DMS79 (cell line): ENCODE measurements at regions not wholly inside any gene's neighbourhood (a gene's known extent, or its start where the extent isn't known, plus 50 kb on each side); places are given as distances from the start of the nearest gene placed in this dataset.
"Not testable (repeated sequence)": the region's sequence is repeated elsewhere in the genome, so short reads cannot be mapped to it uniquely, and the experiment has no call there.

Source experiments
- DNase-seq: peaks from one replicate; lab custom pipeline; 2025; lab: John Stamatoyannopoulos, UW

DNA sequence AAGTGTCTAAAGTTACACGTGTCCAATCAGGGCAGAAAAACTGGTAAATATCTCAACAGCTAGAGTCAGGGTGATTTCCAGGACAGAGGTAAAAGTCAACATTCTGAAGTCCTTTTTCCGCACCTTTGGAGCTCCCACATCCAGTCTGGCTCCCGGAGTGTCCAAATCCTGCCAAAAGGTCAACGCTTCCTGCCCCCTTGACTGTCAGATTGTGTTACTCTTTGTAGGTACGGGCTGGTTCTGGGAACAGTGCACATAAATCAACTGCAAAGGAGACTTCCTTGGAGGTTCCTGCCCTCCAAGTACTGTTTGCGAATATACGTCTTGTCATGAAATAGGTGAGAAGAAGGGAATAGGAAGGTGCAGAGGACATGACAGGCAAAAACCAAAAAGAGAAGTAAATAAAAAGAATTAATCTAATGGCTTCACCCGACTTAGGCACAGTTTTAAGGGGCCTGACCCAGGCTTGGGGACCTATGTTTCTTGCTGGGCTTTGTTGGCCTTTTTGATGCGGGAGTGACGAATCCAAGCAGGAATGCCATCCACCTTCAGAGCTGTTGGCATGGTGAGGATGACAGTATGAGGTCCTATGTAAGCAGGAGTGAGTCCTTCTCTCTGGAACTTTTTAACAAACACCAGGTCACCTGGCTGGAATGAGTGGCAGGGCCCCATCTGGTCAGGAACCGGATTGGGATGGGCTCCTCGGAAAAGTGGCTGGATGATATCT is 155.4 kb downstream of the TRIM27 start:
- DNase-seq: no peak

DNA sequence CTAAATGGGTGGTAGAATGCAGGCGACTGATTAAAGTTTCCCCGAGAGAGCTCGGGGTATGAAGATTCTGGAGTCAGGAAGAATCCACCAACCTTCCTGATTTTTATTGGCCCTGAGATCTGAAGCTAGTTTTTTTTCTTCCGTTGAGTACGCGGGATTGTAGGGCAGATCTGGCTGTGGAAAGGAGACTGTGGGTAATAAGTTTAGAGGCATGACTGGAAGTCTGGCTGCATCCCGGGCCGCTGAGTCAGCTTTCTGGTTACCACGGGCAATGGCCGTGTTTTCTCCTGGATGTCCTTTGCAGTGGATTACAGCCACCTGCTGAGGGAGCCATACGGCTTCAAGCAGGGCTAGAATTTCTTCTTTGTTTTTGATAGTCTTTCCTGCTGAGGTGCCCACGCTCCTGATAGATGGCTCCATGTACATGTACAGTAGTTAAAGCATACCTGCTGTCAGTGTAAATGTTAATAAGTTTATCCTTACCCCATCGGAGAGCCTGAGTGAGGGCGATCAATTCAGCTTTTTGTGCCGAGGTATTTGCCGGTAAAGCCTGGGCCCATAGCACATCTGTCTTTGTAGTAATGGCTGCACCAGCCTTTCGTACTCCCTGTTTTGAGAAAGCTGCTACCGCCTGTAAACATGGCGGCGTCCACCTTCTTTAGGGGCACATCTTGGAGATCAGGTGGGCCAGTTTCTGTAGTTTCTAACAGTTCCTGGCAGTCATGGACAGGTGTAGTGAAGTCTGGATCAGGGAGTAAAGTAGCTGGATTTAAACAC is 154.0 kb downstream of the TRIM27 start:
- no peak for DNase-seq

GRCh38 chr6:28770732-28771131 is 153.1 kb downstream of the TRIM27 start:
- no peak for DNase-seq

DNA sequence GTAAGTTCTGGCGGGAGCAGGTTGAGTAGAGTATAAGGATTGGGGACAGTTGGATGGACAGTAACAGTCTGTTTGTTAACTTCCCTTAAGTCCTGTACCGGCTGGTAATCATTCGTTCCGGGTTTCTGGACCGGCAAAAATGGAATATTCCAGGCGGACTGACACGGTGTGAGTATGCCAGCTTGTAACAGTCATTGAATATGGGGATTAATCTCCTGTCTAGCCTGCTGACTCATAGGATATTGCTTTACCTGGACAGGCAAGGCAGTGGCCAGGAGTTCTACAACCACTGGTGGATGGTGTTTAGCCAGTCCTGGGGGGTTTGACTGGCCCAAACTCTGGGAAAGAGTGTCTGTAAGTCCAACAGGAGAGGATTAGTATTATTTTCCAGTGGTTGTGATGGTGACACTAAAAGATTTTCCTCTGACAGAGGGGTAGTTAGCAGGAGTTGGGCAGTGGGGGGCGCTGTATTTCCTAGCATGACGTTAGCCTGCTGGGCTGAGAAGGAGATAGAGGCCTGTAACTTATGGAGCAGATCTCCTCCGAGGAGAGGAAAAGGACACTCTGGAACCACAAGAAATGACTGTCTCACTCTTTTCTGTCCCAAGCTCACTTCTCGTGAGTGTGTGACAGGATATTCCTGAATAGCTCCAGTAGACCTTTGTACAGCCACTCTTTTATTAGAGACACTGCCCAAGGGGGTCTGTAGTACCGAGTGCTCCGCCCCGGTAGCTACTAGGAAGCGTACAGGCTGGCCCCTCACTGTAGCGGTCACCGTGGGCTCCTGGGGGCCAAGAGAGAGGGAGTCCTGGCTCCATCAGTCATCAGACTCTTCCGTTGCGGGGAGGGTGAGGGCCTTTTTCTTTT is 152.2 kb downstream of the TRIM27 start:
- DNase-seq: no peak

GRCh38 chr6:28772480-28773381 is 151.1 kb downstream of the TRIM27 start:
- DNase-seq: no peak

GRCh38 chr6:28774292-28775051 is 149.3 kb downstream of the TRIM27 start:
- DNase-seq: no peak

DNA sequence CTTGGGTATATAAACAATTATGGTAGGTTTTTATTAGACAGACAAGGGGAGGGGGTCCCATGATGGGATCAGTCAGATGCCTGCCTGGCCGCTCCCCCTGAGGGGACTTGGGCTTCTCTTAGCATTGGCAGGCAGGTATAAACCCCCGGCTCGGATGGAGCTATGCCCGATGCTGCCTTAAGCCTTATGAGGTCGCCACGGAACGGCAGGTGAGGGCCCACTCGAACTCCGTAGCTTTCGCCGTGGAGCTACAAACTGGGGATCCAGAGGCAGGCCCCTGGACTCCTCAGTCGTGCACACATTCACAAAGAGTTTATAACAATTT is 148.8 kb downstream of the TRIM27 start:
- no peak for DNase-seq

DNA sequence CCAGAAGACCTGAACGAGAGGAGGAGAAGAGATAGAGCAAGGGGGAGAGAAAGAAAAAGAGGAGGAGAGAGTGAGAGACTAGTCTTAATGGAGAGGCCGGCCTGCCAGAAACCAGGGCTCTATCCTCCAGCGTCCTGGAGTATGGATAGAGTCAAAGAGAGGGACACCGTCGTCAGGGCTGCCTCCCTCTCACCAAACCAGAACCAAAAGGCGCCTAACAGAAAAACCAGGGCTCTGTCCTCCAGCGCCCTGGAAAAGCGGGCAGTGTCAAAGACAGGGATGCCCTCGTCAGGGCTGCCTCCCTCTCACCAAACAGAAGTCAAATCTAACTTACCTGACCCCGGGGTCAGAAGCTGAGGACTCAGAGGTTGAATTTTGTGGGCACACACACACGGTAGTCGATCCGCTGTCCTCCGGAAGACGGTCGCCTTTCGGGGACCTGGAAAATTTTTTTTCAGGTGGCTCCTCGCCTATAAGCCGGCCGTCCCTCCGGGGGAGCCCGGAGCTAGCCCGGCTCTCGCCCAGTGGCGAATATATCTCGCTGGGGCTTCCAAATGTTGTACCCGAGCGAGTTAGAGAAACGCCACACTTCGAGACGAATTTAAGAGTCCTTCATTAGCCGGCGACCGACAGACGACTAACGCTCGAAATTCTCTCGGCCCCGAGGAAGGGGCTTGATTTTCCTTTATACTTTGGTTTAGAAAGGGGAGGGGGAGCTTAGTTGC is 148.2 kb downstream of the TRIM27 start:
- DNase-seq: no peak

- DNase-seq: no peak
These were observed 147.3 kb downstream of the TRIM27 start for GRCh38 chr6:28776269-28777146.

- DNase-seq: no peak
These were observed 146.7 kb downstream of the TRIM27 start for GRCh38 chr6:28777147-28777461.

- no peak for DNase-seq
These were observed 141.6 kb downstream of the TRIM27 start for GRCh38 chr6:28782113-28782673.

- DNase-seq: no peak
These were observed 137.7 kb downstream of the TRIM27 start for GRCh38 chr6:28785962-28786679.

DNA sequence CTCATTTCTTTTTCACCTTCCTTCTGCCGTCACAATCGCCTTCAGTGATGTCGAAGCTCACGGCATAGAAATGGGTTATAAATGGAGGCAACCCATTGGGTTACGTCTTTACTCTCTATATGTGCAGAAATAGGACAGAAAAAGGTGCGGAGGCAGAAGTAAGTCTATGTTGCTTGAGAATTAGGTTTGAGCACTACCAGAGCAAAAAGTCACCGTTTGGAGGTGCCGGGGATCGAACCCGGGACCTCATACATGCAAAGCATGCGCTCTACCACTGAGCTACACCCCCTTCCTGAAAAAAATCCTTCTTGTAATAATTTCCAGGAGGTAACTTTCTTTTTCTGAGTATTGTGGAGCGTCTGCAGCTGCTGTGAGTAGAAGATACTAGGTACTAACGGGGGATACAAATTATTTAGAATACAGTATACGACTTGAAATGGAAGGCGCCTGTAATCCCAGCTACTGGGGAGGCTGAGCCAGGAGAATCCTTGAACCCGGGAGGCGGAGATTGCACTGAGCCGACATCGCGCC is 134.2 kb downstream of the TRIM27 start:
- no peak for DNase-seq

GRCh38 chr6:28791002-28791383 is 132.8 kb downstream of the TRIM27 start:
- no peak for DNase-seq

DNA sequence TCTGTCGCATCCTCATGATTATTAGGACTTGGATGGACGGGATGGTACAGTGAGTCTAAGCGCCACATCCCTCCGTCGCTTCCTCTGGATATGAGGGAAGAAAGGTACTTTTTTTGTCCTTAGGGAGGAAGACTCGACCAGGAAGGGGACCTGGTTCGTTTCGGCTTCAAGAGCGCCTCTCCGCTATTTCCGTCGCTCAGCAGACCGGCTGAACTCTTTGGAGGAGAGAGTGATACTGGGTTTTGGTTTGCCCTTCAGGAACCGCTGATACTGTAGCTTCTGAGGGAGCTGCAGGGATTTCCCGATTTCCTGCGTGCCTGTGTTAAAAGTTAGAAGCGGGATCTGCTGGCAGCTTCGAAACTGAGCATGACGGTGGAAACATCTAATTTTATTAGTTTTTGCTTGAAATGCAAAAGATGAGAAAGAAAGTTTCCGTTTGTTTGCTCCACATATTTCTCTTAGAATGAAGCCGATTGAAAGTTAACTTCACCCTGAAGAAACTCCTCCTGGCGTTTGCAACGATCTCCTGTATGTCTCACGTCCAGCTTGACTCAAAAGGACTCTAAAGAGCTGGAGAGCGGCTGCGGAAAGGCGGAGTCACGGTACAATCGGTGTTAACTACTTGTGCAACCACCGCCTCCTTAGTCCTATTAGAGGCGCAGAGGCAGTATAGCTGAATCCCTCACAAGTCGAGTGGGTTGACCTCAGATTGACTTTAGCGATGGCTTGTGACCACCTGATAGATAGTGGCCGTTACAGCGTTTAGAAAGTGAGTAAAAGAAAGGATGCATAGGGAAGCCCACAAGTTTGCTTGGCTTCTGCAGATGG is 129.4 kb downstream of the TRIM27 start:
- DNase-seq: no peak

DNA sequence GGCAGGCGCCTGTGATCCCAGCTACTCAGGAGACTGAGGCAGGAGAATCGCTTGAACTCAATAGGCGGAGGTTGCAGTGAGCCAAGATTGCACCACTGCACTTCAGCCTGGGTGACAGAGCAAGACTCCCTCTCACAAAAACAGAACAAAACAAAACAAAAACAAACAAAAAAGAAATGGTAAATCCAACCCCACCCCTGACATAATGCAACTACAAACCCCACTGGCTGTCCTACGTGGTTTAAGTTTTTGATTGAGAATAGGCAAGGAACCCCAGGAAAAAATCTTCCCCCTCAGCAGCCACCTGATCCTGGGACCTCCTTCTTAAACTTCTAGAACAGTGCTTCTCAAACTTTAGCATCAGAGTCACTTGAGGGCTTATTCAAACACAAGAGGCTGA is 123.1 kb downstream of the TRIM27 start:
- not testable (repeated sequence) for DNase-seq
